HUDEP-2 (cell line): ENCODE measurements at regions not wholly inside any gene's neighbourhood (a gene's known extent, or its start where the extent isn't known, plus 50 kb on each side); places are given as distances from the start of the nearest gene placed in this dataset.

ENCODE experiments used
- DNase-seq, 76 experiments: peaks; one replicate each; lab custom pipeline; 2025; ENCODE audit not compliant: unreplicated experiment in 76 of 76; lab: John Stamatoyannopoulos, UW

DNA sequence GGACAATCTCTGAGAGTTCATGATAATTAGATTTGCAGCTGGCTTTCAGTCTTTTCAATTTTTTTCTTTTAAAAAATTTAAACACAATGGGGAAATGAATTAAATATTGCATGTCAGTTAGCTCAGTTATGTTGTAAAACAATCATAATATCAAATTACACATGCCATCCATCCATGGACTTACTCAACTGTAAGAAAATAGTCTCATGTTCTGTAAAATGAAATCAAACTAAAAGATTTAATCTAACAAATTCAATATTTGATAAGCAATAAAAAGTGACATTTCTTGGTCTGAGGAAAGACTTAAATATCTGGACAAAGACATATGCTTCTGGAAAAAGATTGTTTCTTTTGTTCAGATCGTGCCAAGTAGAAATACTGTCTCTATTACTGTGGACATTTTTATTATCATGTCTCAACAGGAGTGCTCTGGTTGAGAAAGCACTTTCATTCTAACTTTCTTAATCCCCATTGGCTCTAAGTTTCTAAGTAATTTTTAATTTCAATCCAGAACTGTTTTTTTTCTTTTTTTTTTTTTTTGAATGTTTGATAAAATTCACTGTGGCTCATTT lies 179.2 kb upstream of the FAM3C start:
- no peak for DNase-seq

DNA sequence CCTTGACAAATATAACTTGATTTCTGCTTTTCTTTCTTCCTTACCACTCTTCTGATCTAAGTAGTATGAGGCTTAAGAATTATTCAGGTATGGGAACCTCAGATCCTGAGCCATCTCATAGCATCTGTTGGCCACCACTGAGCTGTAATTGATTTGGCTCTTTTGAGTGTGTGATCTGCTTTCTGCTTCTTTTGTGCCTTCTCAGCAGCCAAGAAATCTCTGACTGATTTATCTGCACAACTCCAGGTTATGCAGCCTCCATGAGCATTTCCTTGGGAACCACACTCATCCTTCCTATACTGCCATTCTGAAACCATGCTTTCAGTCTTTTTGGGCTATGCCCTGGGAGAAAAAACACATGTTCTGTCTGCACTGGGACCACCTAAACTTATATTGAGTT lies 178.0 kb upstream of the FAM3C start:
- DNase-seq: no peak

DNA sequence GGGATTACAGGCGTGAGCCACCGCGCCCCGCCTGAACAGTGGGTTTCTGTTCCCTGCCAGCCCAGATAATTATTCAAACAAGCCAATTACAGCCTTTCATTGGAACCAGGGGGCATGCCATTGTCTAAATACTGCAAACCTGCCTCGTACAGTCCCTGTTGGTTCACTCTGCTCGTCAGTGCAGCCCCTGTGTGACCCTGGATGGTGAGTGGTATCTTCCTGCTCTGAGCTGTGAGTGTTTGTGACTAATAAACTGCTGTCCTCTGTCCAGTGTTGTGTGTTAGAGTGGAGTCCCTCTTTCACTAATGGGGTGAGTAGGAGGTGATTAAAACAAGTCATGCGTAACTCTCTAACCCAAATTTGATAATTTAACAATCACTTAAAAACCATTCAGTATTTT lies 176.5 kb upstream of the FAM3C start:
- DNase-seq: no peak

DNA sequence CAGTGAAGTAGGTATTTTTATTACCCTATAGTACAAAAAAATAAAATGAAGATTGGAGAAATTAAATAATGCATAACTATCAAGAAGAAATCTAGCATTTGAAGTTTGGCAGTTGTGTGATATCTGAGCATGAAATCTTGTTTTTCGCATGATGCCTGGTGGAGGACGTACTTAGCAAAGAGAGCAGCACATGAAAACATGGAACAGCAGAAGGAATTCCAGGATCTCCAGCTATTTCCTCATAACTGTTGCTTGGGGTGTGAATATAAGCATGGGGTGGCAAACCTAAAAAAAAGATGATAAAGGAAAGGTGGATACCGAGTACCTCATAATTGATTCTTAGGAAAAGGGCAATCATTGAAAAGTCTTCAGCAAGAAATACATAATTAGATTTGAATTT lies 174.3 kb upstream of the FAM3C start:
- no peak for DNase-seq

DNA sequence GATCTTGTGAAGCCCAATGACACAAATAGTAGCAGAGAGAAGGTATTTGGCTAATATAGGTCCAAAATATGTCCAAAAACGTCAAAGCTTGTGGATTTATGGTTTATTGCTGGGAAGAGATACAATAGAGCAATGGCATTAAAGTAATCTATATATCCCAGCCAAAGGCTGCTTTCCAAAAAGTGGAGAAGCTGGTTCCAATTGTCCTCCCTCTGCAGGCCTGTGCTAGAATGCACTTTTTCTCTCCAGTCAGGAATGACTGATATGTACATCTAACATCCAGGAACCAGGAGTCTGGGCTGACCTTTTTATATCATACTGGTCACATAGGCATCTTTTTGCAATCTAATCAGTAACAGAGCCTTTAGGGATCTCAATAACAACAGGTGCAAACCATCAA lies 167.1 kb upstream of the FAM3C start:
- no peak for DNase-seq

DNA sequence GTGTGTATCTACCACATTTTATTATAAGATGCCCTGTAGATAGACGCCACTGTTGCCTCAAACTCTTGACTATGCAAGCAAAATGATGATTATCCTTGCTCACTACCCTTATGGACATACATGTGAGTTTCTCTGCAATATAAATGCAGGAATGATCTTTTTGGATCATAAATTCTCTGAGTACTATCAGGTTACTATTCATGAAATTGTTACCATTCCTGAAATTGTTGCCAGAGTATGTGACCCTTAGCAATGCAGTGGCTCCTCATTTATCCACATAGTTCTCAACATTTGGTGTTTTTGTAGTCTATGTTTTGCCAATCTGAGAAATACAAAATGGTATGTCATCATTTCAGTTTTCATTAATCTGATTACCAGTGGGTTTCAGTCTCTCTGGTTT lies 166.2 kb upstream of the FAM3C start:
- DNase-seq: no peak

DNA sequence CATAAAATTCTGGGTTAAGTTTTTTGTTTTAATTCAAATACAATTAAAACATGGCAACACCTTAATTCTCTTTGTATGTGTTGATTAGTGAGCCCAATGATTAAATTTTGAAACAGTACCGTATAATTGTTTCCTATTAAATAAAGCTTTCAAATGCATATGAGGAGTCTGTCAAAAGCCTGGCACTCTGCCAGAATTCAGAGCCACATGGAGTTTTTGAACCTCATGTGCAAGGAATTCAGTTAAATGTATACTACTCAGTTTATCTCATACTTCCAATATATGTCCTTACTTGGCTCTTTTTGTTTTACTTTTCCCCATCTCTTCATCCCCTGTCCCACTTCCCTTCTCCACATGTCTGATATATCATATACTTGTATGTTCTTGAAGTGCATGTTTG lies 165.6 kb upstream of the FAM3C start:
- DNase-seq: peak in 1 of 76 experiments; percentile 5

DNA sequence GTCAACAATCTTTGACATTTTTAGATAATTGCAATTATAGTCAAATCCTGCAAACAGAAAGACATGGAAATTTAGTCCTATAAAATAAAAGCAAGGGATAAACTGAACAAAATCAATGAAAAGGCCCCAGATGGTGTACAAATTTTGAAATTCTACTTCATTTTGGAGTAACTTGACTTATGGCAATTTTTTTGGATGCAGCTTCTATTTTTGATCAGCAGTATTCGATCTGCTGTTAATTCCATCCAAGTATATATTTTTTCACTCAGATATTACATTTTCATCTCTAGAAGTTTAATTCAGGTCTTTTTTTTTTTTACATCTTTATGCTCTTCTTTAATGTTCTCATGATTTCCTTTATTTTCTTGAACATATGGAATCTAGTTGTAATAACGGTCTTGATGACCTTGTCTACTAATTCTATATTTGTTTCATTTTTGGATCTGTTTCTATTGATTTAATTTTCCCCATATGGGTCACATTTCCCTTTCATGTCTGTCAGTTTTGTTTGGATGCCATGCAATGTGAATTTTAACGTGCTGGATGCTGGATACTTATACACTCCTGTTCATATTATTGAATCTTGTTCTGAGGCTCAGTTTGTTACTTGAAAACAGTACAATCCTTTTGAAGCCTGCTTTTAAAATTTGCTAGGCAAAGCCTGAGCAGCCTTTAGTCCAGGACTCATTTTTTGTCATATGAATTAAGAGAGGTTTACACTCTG lies 164.3 kb upstream of the FAM3C start:
- DNase-seq: no peak

DNA sequence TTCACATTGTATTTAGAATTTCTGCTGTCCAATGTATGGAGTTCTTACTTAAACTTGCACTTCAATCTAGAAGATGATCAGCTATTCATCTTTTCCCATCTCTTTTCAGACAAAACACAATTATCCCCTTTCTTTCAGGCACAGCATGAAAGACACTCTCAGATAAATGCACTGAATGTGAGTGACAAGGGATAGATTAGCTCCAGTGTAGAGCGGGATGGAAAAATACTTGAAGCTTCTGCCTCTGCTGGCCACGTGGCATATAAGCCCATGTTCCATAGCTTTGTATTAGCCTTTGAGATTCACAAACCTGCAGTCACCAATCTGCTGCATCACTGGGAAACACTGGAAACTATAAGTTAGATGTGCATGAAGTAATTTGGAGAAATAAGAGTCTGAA lies 162.2 kb upstream of the FAM3C start:
- DNase-seq: peak in 1 of 76 experiments; percentile 5

DNA sequence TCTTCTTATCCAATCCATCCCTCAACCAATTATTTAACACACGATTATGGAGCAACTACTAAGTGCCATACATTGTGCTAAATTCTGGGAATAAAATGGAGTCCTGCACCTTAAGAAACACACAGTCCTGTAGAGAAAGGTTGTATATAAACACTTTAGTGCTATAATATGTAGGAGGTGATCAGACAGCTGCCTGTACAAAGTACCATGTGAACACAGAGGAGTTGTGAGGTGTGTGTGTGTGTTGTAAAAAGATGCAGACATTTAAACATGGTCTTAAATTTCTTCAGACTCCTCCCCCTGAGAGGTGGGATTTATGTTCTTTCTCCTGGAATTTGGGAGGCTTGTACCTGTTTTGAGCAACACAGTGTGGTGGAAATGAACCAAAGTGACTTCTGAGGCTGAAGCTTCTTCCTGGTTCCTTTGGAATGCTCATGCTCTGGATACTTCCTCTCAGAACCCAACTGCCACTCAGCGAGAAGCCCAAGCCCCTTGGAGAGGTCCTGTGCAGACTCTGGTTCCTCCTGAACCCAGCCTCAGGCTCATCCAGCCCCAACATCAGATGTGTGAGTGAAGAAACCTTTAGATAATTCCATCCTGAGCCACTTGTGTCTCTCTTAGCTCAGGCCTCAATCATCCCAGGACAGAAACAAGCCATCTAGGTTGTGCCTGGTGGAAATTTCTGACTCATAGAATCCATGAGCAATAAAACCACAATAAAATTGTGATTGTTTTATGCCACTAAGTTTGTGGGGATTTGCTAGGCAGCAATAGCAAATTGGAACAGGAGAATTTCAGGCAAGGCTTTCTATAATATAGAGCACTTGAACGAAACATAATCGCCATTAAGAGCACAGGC lies 161.2 kb upstream of the FAM3C start:
- no peak for DNase-seq

DNA sequence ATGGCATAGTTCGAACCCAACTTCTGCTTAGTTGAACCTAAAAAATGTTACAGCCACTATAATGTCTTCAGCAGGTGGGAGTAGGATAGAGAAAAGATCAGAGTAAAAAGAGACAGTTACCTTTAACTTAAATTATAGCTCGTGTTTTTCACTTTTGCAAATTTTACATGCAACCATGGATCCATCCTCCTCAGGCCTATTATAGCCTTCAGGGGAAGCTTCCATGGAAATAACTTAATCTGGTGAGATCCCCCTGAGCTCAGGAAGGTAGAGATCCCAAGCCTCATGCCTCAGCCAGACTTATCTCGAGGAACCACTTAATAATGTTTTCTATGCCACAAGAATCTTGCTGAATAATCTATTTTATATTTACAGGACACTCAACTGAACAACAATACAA lies 159.4 kb upstream of the FAM3C start:
- no peak for DNase-seq

DNA sequence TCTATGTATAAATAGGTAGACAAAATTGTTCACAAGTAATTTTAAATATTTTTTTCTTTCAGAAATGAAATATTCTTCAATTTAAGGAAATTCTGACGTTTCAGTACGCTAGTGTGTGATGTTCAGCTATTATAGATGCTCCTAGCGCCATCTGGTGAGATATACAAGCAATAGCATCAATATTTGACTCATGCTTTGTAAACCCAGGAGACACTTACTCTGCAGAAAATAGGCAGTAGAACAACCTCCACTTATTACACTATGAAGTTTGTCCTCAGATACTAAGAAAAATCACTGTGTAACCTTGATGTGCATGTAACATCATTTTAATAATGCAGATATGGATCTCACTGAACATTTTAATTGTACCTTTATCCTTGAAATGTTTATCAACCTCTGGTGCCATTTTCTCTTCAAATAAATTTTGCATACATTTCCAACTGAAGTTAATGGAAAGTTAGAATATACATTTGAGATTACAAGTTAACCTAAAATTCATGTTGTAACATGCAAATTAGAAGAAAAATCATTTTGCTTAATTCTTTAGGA lies 151.5 kb upstream of the FAM3C start:
- peak in 17 of 76 experiments; percentile 2 to 39 (median 16) for DNase-seq

DNA sequence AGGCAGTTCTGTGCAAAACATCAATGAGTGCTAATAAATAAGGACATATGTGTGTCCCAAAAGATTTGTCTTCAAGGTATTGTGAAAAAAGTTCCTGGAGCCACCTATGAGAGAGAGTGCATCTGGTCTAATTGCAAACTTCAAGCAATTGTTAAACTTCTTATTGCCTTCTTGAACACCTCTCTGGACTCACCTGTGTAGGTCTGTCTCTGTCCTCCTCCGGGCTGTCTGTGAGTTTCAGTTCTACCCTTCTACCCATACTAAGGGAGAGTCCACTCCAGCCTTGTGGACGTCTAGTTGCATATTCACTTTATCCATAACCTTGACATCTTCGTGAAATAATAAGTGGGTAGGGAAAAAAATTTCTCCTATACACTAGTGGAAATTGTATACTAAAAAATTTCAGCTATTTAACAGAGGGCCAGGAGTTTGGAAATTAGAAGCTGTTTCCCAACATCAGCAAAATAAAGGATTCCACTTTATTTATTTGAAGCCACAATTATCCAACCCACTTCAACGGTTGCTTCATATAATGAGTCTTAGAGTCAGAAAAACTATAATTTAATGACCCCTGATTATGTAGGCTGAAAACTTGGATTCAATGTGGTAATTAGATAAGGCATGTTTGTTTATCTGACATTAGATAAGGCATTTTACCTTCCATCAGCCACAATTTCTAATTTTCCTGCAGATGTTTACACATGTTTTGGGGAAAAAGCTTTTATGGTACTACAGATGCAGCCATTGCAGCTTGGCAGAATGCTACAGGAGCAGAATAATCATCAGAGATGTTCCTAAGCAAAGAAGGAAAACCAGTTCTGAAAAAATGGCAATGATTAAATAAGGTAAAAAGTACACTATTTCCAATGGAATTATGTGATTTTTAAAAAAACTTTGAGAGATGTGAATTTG lies 150.8 kb upstream of the FAM3C start:
- peak in 1 of 76 experiments; percentile 8 for DNase-seq

DNA sequence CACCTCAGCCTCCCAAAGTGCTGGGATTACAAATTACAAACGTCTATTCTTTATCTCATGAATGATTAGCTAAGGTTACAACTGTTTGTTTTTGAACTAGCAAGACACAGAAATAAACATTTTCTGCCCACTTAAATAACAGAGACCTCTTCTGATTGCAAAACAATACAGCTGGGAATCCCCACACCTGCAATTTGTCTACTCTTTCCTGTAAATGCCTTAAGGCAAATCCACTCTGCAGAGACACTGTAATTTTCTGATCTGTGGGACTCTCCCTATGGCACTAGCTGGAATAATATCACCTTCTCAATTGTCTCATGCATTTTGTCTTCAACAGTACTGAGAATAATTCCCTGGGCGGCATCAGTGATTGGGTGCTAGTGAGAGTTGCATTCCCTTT lies 149.3 kb upstream of the FAM3C start:
- no peak for DNase-seq

DNA sequence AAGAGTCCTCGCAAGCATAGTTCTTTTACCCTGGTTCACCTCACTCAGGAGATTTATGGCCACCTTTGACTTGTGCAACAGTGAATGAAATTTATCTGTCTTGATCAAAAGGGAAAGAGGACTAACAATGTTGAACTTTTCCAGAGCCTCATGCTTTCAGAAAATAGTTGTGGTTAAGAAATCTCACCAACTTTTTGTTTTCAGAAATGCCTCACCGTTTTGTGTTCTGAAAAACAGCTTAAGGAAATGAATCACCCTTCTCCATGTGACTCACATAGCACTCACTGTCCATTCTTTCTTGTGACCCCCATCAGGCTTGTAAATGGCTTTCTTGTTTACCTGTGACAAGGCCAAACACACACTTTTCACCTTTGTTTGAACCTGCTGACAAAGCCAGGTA lies 148.6 kb upstream of the FAM3C start:
- no peak for DNase-seq

DNA sequence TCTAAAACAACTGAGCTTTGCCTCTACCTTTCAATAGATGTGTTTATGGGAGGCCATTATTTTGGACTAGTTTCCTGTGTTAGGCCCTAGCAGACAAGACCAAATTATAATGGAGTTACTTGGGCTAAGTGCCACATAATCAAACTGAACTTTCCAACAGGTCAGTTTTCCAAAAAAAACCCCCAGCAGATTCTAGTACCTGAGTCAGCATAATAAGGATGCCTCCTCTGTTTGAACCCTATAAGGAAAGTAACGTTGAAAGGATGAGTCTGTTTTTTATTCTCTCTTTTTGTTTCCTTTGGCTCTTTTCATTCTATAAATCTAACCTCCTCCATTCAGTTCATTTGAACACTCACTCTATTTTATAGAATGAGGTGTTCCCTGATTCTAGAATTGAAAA lies 148.1 kb upstream of the FAM3C start:
- no peak for DNase-seq

DNA sequence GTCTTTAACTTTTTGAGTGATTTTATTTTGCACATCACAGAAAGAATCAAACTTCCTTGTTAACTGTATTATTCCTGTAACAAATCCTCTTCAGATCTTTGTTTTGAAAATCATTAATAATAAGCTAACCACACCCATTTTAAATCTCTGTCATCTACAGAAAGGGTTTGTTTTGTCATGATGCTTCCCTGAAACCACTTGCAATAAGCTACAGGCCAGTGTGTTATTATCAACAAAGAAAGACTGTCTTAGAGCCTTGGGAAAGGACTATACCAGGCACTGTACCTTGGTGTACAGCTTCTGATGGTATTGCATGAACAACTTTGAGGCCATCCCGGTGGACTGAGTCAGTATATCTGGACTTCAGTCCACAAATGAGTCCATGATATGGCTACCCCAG lies 145.3 kb upstream of the FAM3C start:
- no peak for DNase-seq

DNA sequence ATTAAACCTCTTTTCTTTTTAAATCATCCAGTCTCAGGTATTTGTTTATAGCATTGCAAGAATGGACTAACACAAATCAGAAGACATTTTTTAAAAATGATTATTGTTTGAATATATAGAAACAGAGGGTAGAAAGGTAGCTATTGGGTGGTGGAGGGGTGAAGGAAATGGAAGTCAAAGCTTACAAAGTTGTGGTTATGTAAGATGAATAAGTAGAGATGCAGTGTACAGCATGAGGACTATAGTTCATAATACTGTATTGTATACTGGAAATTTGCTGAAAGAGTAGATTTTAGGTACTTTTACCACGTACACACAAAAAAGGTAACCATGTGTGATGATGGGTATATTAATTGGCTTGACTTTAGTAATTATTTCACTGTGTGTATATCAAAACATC lies 144.0 kb upstream of the FAM3C start:
- DNase-seq: no peak

DNA sequence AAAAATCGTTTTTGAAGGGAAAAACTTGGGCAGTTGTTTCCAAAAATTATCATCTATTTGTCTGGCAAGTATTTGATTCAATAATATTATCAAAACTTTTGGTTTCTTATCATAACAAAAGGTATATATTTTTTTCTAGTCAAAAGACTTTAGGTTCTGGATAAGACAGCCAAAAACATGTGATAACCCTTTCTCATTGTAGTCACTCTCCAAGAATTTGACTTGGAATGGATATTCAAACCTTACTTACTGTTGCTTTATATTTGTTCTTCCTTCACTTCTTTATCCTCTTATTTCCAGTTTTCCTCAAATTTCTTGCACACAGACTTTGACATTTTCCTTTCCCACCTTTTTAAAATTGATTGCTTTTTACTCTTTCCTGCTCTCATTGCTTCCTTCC lies 140.9 kb upstream of the FAM3C start:
- DNase-seq: no peak
